HG03460 (cell line): ENCODE measurements at regions not wholly inside any gene's neighbourhood (a gene's known extent, or its start where the extent isn't known, plus 50 kb on each side); places are given as distances from the start of the nearest gene placed in this dataset.
"Not testable (repeated sequence)": the region's sequence is repeated elsewhere in the genome, so short reads cannot be mapped to it uniquely, and the experiment has no call there.

Source experiments
- ATAC-seq: cut with Tn5 transposase; IDR thresholded peaks from one replicate; pipeline ENCODE4 v1.9.1; 2021; ENCODE audit not compliant: unreplicated experiment

DNA sequence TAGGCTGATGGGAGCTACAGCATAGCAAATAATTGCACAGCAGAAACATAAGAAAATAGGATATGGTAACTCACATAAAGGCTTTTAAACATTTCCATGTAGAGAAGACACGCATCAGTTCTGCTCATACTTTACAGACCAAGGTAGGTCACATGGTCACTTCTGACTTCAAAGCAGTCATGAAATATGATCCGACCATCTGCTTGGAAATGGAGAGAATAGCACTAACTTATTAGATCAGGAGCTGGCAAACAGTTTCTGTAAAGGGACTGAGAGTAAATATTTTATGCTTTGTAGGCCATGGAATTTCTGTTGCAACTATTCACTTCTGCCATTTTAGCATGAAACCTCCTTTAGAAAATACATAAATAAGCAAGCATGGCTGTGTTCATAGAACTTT lies 936.6 kb upstream of the FANCL start:
- no peak for ATAC-seq

DNA sequence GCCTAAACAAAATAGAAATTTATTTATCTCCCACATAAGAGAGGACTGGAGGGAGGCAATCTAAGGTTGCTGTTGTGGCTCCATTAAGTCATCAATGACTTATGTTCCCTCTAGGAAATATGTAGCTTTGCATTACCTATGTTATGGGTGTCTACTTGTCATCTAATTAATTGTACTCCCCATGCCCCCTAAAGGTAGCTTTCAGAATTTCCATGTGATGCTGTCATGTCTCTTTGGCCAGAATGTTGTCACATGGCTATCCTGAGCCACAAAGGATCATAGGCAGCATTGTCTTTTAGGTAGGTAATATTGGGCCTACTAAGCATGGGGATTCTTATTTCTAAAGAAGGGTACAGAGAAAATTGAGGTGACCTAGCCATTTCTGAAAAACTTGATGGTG lies 935.6 kb upstream of the FANCL start:
- no peak for ATAC-seq

DNA sequence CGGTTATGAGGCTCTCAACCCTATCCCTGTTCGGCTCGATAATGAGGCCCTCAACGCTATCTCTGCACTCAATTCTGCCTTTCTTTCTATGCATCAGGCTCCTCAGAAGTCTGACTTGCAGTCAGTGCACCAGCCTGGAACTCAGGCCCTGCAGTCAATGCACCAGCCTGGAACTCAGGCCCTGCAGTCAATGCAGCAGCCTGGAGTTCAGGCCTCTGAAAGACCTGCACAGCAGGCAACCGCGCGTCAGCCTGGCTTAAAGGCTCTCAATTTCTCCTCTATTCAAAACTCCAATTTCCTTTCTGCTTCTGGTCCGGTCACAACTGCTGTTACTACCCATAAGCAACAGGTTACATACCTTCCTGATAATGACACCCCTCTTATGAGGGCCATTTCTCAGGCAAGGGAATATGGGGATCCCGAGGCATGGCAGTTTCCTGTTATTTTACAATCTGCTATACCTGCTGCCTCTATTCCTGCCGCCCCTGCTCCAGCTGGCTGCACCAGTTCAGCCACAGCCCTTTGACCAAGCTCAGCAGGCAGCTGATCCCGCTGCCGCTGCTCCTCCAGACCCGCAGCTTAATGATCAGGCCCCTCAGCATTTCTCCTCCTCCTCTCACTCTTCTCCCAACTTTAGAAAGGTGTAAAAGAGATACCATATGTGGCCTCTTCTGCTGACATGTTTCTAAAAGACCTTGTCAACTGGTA lies 933.6 kb upstream of the FANCL start:
- ATAC-seq = no peak

DNA sequence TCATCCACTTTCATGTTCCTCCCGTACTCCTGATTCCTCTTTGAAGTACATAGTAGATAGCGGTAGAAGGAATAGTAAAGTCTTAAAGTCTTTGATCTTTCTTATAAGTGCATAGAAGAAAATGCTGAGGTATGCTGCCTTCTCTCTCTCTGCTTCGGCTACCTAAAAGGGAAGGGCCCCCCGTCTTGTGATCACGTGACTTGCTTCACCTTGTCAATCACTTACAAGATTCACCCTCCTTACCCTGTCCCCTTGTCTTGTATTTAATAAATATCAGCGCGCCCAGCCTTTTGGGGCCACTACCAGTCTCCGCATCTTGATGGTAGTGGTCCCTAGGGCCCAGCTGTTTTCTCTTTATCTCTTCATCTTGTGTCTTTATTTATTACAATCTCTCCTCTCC lies 932.2 kb upstream of the FANCL start:
- ATAC-seq = no peak

DNA sequence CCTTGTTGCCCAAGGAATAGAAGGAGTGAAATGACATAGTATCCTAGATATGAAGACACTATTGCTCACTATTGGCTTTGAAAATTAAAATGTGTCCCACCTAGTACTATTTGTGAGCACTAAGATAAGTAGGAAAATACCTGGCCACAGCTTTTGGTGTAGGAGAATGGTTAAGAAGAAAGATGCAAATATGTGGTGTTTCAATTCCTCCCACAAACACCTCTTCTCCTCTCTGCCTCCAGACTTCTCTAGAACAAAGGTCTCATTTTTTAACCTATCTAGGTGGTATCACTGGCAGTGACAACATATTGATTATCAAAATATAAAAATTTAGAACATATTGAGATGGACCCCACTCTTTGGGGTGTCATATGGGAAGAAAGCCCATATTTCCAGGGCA lies 929.9 kb upstream of the FANCL start:
- no peak for ATAC-seq

DNA sequence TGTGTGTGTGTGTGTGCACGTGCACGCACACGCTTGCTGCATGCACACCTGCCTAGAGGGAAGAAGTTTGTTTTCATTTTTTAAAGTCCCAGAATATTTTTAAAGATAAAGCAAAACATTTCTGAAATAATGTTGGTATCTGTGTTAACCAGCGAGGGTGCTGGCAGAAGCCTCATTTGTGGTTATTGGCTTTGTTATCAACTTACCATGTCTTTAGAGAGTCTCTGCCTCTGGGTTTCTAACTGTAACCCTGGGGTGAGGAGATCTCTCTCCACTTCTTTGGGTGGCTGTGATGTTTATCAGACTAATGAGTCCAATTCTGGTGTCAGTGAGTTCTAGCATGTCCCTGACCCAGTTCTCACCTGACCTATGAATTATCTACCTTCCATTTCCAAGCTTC lies 927.6 kb upstream of the FANCL start:
- ATAC-seq = no peak

DNA sequence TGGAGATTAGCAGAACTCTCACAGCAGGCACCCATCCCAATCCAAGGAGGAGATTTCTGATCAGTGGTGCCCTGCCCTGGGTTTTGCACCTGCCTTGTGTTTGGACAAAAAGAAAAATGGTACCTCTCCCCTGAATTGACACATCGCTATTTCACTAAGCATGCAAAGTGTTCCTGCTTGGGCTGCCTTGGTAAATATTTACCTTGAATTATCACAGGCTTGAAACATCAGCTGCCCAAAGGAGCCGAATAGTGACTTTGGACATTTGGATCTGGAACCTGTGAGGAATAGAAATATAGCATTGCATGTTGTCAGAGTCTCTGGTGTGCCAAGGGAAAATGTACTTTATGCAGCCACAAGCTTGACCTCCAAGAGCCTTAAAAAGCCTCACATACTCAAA lies 926.4 kb upstream of the FANCL start:
- no peak for ATAC-seq

DNA sequence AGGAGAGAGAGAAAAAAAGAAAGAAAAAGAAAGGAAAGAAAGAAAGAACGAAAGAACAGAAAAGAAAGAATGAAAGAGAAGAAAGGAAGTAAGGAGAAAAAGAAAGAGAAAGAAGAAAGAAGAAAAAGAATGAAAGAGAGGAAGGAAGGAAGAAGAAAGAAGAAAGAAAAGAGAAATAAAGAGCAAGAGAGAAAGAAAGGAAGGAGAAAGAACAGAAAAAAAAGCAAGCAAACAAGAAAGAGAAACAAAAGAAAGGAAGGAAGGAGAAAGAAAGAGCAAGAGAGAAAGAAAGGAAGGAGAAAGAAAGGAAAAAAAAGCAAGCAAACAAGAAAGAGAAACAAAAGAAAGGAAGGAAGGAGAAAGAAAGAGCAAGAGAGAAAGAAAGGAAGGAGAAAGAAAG lies 916.8 kb upstream of the FANCL start:
- ATAC-seq = not testable (repeated sequence)

DNA sequence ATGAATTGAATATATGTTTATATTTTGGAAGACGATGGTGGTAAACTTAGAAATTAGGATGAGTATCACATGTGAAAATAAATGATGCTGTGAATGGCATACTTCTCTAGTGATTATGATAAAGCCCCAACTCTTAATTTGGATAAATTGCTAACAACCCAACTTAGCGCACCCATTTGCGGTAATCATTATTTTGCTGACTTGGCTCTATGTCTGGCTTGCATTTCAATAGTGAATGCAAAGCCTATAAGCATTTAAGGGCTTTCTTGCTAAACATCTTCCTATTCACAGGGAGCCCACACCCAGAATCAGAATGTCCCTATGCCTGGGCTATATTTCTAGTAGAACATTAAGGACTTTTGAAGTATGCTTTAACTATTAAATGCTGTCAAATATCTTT lies 910.7 kb upstream of the FANCL start:
- no peak for ATAC-seq

DNA sequence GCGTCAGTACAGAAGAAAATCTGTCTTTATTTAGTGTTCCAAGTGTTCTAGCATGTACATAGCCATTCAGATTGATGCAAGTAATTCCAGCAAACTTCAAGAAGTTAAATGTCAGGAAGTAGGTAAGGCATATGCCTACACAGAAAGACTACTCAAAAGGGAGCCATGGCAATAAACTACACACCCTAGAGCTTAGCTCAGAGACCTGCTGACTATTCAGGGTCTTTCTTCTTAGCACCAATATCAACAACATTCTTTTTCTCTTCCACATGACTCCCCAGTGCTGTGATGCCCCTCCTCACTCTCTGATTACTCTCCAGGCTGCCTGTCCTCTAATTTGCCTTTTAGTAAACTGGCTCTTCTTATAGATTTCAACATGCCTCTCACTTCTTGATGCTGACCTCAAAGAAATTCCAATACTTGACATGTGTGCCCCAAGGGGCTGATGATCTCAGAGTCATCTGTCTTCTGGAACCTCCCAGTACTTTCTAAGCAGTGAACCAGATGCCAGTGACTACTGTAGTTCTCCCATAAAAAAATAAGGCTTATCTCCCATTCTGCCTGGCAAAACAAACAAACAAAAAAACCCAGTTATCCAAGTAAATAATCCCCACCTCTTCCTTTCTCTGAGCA lies 909.2 kb upstream of the FANCL start:
- no peak for ATAC-seq

DNA sequence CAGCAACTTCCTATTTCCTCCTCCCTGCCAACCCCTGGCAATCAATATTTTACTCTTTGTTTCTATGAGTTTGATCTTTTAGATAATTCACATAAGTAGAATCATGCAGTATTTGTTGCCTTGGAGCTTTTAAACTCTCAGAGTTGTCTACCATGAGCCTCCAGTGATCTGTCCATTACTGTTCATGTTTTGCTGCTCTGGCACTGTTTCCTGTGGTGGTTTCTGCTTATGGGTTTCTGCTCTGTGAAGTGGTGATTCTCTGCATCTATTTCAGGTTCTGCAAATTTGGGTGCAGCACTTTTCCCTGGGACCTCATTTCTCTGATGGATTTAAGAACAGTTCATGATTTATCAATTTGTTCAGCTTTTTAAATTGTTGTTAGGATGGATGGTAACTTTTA lies 908.1 kb upstream of the FANCL start:
- ATAC-seq = no peak

DNA sequence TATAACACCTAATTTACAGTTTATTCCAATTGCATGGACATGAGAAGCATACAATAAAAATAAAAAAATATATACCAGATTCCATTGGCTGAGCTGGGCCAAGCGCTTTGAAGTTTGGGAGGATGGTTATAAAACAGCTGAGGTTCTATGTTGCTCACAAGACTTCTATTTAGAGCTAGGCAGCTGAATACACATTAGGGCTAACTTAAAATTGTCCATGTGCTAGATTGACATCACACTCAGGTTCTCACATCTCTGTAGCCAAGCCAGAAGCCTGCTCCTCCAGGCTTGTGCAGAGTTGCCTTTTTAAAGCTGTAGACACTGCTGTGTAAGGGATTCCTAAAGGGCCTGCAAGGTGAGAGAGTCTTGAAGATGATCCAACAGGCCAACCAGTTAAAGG lies 871.1 kb upstream of the FANCL start:
- no peak for ATAC-seq

DNA sequence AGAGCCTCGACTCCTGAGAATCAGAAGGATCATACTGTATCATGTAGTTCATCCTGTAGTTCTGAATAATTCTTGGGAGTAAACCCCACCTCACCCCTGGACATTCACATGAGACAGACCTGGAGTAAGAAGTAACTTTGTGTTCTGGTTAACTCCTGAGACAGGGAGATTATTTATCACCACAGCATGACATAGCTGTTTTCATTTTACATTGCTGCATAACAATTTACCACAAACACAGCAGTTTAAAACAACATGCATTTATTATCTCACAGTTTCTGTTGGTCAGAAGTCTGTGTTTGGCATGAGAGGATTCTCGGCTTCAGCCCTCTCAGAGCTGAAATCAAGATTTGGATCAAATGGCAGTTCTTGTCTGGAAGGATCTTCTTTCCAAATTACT lies 855.8 kb upstream of the FANCL start:
- ATAC-seq = no peak

DNA sequence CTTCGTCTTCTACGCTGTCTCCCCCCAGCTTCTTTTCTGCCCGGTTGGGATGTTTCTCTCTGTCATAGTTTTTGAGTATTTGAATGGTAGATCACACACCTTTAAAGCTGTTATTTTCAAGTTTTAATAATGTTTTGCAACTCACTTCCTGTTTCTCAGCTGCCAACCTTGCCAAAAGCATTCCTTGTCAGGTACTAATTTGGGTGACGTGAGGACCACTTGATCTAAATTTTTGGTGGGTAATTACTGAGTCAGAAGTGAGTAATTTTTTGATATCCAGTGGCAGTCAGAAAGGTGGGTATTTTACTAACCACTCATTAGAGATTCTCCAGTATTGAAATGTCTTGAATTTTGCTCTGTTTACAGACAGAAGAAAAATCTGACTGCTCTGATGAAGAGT lies 852.4 kb upstream of the FANCL start:
- no peak for ATAC-seq

DNA sequence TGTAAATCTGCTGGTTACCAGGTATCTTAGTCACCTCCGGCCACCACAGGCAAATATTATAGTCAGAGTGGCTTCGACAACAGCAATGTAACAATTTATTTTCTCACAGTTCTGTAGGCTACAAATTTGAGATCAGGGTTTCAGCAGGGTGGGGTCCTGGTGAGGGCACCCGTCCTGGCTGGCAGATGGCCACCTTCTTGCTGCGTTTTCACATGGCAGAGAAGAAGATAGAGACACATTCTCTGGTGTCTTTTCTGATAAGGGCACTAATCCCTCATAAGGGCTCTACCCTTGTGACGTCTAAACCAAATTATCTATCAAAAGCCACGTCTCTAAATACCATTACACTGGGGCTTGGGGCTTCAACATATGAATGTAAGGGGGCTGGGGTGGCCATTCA lies 843.2 kb upstream of the FANCL start:
- ATAC-seq = no peak

DNA sequence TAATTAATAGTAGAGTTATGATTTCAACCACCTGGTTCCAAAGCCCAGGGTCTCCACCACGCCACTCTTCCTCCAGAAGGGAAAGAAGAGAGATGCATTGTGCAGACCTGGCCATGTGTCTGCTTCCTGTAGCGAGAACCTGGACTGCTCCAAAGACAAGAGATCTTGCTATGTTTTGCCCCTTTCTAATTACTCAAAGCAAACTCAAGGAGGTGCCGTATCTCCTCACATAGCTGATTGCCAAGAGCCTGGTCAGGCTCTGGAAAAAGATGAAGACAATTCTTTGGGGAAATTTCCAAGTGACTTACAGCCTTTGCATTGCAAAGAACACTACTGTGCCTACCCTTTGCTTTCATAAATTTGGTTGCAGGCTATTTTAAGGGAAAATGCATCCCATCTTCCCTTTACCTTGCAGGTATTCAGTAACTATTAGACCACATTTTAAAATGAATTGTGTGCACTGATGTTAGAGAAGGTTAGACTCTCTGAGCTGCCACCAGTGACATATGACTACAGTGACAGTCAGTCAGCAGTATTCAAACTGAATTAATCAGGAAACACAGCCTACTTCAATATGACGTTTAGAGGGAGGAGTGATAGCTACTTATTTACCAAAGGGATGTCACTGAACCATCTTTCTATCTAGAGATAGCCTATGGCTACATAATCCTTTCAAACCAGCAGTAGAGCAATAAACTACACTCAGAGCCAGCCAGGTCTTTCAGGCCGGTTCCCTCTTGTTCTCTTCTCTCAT lies 842.1 kb upstream of the FANCL start:
- ATAC-seq = no peak

DNA sequence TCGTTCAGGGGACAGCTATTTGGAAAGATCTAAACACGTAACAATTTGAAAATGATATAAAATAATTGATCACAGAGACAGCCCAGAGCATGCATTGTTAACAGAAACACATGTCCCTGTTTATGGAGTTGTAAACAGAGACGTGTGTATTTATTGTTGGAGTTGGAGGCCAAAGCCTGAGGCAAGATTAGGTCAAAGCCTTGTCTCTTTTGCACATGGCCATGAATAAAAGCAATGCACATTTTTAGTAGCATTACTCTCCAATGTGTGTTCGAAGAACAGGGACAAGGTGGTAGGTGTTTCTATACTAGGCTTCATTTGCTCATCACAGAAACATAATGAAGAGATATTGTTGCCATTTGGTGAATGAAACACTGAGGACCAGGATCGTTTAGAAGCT lies 841.5 kb upstream of the FANCL start:
- no peak for ATAC-seq

DNA sequence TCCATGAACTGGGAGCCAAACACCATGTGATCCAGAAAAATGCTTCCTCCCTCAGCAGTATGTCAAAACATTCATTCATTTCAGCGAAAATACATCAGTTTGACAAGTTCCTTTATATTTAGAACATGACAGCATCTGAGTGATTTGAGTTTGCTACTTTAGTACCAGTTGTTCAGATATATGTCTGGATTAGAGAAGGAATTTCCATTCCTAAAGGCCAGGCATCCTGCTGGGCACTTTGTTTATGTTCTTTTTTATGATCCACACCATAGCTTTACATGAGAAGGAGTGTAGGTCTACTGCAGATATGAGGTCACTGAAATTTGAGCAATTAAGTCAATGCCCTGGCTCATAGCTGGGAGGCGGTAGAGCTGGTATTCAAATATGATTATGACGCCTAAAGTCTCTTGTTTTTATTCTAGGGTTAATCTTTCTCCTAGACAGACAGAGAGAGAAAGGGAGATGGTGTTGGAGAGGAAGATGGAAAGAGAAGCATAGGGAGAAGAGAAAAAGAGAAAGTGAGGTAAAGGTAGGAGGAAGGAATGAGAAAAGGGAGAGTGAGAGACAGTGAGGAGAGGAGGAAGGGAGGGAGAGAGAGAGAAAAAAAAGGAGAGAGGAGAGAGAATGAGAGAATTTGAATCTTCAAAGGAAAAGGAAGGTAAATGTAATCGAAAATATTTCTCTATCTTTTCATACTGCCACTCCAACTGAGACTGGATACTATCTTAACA lies 839.5 kb upstream of the FANCL start:
- ATAC-seq = no peak

DNA sequence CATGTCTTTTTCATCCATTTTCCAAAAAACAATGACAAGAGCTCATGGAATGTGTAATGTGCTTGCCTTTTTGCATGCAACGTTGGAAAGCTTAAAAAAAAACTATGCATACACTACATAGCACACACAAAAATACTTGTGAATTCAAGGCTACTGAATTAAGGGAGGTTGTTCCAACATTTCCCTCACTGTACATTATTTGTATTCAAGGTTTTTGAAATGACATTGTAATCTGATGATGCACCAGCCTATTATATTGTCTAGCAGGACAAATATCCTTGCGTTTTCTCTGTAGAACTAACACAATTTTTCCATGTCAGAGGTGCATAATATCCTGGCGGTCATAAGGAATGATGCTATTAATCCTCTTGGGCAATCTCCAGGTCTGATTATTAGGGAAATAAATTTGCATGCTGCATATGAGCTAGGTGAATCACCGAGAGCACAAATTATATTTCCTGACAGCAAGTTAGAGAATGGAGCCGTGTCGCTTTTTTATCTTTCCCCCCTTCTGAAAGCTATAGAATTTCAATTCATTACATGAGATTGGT lies 836.9 kb upstream of the FANCL start:
- ATAC-seq = no peak

DNA sequence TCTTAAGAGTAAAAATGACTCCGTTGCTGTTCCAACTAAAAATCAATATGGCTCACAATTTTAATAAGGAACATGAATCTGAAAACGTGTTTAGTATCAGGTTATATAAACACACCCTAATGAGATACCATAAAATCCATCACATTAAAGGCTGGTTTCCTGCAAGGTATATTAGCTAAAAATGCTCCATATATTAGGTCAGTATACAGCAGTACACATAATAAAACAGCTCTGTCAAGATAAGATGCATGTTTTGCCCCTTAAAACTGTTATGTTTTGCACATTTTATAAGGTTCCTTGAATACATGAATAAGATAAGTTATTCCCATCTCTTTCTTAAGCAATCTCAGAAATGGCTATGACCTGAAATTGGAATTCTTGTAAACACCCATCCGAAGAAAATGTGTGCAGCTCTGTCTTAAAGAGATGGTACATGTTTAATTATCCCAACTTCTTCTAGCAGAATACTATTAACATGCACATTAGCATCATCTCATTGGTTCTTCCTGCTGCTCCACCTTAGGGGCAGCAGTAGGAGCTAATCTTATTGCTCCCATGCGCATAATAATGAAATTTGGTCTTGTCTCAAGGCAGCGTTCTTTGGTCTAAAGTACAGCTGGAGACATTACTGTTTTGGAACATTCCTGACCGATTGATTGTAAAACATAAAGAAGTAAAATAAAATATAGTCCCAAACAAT lies 836.1 kb upstream of the FANCL start:
- ATAC-seq = no peak

DNA sequence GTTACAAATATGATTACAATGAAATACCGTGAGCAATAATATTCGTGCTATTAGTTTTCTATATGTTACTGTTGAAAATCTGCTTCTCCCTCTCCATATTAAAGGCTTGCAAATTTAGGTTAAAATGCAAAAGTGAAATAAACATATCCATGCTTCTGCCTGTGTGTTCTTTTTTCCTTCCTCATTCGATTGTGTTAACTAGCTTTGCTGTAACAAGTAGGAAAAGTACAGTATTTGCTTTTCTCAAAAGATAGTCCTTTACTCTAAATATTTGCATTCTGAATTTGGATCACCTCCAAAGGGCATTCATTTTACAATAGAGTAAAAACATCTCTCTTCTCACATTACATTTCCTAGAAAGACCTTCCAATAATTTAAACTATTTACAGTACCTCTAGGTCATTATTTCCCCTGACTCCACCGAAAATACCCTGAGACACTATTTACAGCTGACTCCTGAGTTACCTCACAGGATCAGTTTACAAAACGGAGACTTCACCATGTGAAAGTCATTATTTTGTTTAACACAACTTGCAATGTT lies 835.0 kb upstream of the FANCL start:
- no peak for ATAC-seq
